ENCODE measurements at regions not wholly inside any gene's neighbourhood (a gene's known extent, or its start where the extent isn't known, plus 50 kb on each side); places are given as distances from the start of the nearest gene placed in this dataset.

GRCh38 chr4:64584125-64584524, 174.9 kb upstream of the TECRL start:
- Histone ChIP-seq H3K4me3 (ENCODE audit: low read length) (no peak overlapping the region), H3K4me1 (ENCODE audit: control insufficient read depth, insufficient read depth, low read length) (peaks cover 4% of the 10 kb centered on the region), H3K9me3 (ENCODE audit: control insufficient read depth, low read length) (no peaks in the 10 kb centered on the region), H3K27me3 (replicated peaks; ENCODE audit: control insufficient read depth, insufficient read depth, low read length) (peaks cover 6% of the 10 kb centered on the region), H3K9ac (ENCODE audit: low read length) (no peak overlapping the region), H3K36me3 (ENCODE audit: control insufficient read depth, insufficient read depth, low read length, severe bottlenecking) (no peaks in the 10 kb centered on the region)
- no peak for DNase-seq (ENCODE audit: low read depth)

DNA sequence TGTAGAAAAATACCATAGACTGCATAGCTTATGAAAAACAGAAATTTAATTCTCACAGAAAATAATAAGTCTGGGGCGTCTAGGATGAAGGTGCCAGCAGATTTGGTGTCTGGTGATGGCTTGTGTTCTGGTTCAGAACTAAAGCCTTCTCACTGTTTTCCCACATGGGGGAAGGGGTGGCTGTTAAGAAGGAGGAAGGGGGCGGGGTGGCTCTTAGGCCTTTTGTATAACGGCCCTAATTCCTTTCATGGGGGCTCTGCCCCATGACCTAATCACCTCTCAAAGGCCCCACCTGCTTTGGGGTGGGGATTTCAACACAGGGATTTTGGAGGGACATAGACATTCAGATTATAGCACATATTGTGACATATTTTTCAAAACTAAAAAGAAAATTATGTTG, 173.2 kb upstream of the TECRL start:
- Histone ChIP-seq H3K4me3 (ENCODE audit: low read length) (no peak overlapping the region), H3K27me3 (replicated peaks; ENCODE audit: control insufficient read depth, insufficient read depth, low read length) (no peaks in the 10 kb centered on the region), H3K9me3 (ENCODE audit: control insufficient read depth, low read length) (no peaks in the 10 kb centered on the region), H3K36me3 (ENCODE audit: control insufficient read depth, insufficient read depth, low read length, severe bottlenecking) (no peaks in the 10 kb centered on the region), H3K9ac (ENCODE audit: low read length) (no peak overlapping the region), H3K4me1 (ENCODE audit: control insufficient read depth, insufficient read depth, low read length) (peaks cover 4% of the 10 kb centered on the region)
- DNase-seq (ENCODE audit: low read depth), result no peak

DNA sequence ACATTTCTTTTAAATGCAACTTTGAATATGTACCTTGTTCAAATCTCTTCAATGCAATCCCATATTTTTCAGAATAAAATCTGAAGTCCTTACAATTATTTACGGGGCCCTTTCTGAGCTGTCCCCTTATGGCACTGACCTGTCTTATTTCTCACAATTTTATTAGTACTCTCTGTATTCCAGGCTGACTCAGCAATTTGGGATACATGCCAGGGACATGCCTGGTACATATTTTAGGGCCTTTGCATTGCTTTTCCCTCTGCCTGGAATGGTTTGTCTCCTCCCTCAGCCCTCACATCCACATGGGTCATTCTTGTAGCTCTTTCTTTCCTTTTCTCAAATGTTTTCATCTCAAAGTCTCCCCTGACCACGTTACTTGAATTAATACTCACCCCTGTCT, 172.2 kb upstream of the TECRL start:
- peak; percentile 50 for DNase-seq (ENCODE audit: low read depth)
- no peaks in the 10 kb centered on the region for H3K36me3 ChIP-seq (ENCODE audit: control insufficient read depth, insufficient read depth, low read length, severe bottlenecking)
- H3K9me3 ChIP-seq (ENCODE audit: control insufficient read depth, low read length), result no peaks in the 10 kb centered on the region
- no peaks in the 10 kb centered on the region for H3K27me3 ChIP-seq (replicated peaks; ENCODE audit: control insufficient read depth, insufficient read depth, low read length)
- H3K4me3 ChIP-seq (ENCODE audit: low read length), result no peak overlapping the region
- no peak overlapping the region for H3K9ac ChIP-seq (ENCODE audit: low read length)
- H3K4me1 ChIP-seq (ENCODE audit: control insufficient read depth, insufficient read depth, low read length), result peaks cover 4% of the 10 kb centered on the region

- no peaks in the 10 kb centered on the region for H3K4me1 ChIP-seq (ENCODE audit: control insufficient read depth, insufficient read depth, low read length)
- DNase-seq (ENCODE audit: low read depth), result peak; percentile 5
- peaks cover 5% of the 10 kb centered on the region for H3K27me3 ChIP-seq (replicated peaks; ENCODE audit: control insufficient read depth, insufficient read depth, low read length)
- no peaks in the 10 kb centered on the region for H3K36me3 ChIP-seq (ENCODE audit: control insufficient read depth, insufficient read depth, low read length, severe bottlenecking)
- no peak overlapping the region for H3K9ac ChIP-seq (ENCODE audit: low read length)
- no peak overlapping the region for H3K4me3 ChIP-seq (ENCODE audit: low read length)
- H3K9me3 ChIP-seq (ENCODE audit: control insufficient read depth, low read length), result no peaks in the 10 kb centered on the region
These were observed 154.9 kb upstream of the TECRL start for GRCh38 chr4:64564126-64564525.

- H3K9ac ChIP-seq (ENCODE audit: low read length), result no peak overlapping the region
- no peak overlapping the region for H3K4me3 ChIP-seq (ENCODE audit: low read length)
- H3K4me1 ChIP-seq (ENCODE audit: control insufficient read depth, insufficient read depth, low read length), result no peaks in the 10 kb centered on the region
- no peak for DNase-seq (ENCODE audit: low read depth)
- H3K27me3 ChIP-seq (replicated peaks; ENCODE audit: control insufficient read depth, insufficient read depth, low read length), result peaks cover 5% of the 10 kb centered on the region
- H3K36me3 ChIP-seq (ENCODE audit: control insufficient read depth, insufficient read depth, low read length, severe bottlenecking), result no peaks in the 10 kb centered on the region
- no peaks in the 10 kb centered on the region for H3K9me3 ChIP-seq (ENCODE audit: control insufficient read depth, low read length)
These were observed 150.3 kb upstream of the TECRL start for GRCh38 chr4:64559571-64559970.

GRCh38 chr4:64551125-64551524, 141.9 kb upstream of the TECRL start:
- H3K36me3 ChIP-seq (ENCODE audit: control insufficient read depth, insufficient read depth, low read length, severe bottlenecking), result no peaks in the 10 kb centered on the region
- H3K4me1 ChIP-seq (ENCODE audit: control insufficient read depth, insufficient read depth, low read length), result no peaks in the 10 kb centered on the region
- DNase-seq (ENCODE audit: low read depth), result no peak
- no peaks in the 10 kb centered on the region for H3K27me3 ChIP-seq (replicated peaks; ENCODE audit: control insufficient read depth, insufficient read depth, low read length)
- H3K9me3 ChIP-seq (ENCODE audit: control insufficient read depth, low read length), result no peaks in the 10 kb centered on the region
- no peak overlapping the region for H3K9ac ChIP-seq (ENCODE audit: low read length)
- no peak overlapping the region for H3K4me3 ChIP-seq (ENCODE audit: low read length)

DNA sequence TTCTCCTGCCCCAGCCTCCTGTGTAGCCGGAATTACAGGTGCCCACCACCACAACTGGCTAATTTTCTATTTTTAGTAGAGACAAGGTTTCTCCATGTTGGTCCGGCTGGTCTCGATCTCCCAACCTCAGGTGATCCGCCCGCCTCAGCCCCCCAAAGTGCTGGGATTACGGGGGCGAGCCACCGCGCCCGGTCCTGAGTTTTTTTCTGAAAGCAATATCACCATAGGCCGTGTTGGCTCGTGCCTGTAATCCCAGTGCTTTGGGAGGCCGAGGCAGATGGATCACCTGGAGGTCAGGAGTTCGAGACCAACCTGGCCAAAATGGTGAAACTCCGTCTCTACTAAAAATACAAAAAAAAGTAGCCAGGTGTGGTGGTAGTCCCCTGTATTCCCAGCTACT, 136.3 kb upstream of the TECRL start:
- Histone ChIP-seq H3K4me3 (ENCODE audit: low read length) (no peak overlapping the region), H3K36me3 (ENCODE audit: control insufficient read depth, insufficient read depth, low read length, severe bottlenecking) (no peaks in the 10 kb centered on the region), H3K27me3 (replicated peaks; ENCODE audit: control insufficient read depth, insufficient read depth, low read length) (no peaks in the 10 kb centered on the region), H3K9ac (ENCODE audit: low read length) (no peak overlapping the region), H3K4me1 (ENCODE audit: control insufficient read depth, insufficient read depth, low read length) (no peaks in the 10 kb centered on the region), H3K9me3 (ENCODE audit: control insufficient read depth, low read length) (no peaks in the 10 kb centered on the region)
- no peak for DNase-seq (ENCODE audit: low read depth)

GRCh38 chr4:64539234-64539849, 130.1 kb upstream of the TECRL start:
- H3K9me3 ChIP-seq (ENCODE audit: control insufficient read depth, low read length), result no peaks in the 10 kb centered on the region

GRCh38 chr4:64538219-64538618, 129.0 kb upstream of the TECRL start:
- no peaks in the 10 kb centered on the region for H3K36me3 ChIP-seq (ENCODE audit: control insufficient read depth, insufficient read depth, low read length, severe bottlenecking)
- H3K27me3 ChIP-seq (replicated peaks; ENCODE audit: control insufficient read depth, insufficient read depth, low read length), result no peaks in the 10 kb centered on the region
- no peak overlapping the region for H3K9ac ChIP-seq (ENCODE audit: low read length)
- DNase-seq (ENCODE audit: low read depth), result no peak
- no peak overlapping the region for H3K4me3 ChIP-seq (ENCODE audit: low read length)
- no peaks in the 10 kb centered on the region for H3K9me3 ChIP-seq (ENCODE audit: control insufficient read depth, low read length)
- no peaks in the 10 kb centered on the region for H3K4me1 ChIP-seq (ENCODE audit: control insufficient read depth, insufficient read depth, low read length)

More at GRCh38 chr4:64539234-64539849, 130.1 kb upstream of the TECRL start:
- peak; percentile 79 for DNase-seq (ENCODE audit: low read depth)
- Histone ChIP-seq H3K9ac (ENCODE audit: low read length) (no peak overlapping the region), H3K4me1 (ENCODE audit: control insufficient read depth, insufficient read depth, low read length) (no peaks in the 10 kb centered on the region), H3K27me3 (replicated peaks; ENCODE audit: control insufficient read depth, insufficient read depth, low read length) (no peaks in the 10 kb centered on the region), H3K4me3 (ENCODE audit: low read length) (no peak overlapping the region), H3K36me3 (ENCODE audit: control insufficient read depth, insufficient read depth, low read length, severe bottlenecking) (no peaks in the 10 kb centered on the region)

DNA sequence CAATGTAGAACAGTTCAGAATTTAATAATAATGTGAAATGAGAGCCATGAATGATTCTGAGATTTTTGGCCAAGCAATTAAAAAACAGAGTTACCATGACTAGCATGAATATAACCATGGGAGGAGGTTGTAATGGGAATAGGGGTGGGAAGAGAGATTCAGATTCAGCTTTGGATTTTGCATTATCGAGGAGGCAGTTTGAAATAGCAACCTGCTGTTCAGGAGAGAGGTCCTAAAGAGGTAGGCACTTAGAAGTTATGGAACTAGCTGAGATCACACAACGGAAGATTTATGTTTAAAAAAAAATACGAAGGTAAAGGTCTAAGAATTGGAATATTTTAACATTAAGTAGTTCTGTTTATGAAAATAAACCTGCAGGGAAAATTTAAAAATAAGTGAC, 124.4 kb upstream of the TECRL start:
- no peak for DNase-seq (ENCODE audit: low read depth)
- H3K9ac ChIP-seq (ENCODE audit: low read length), result no peak overlapping the region

GRCh38 chr4:64533159-64533558, 123.9 kb upstream of the TECRL start:
- Histone ChIP-seq H3K9ac (ENCODE audit: low read length) (no peak overlapping the region), H3K27me3 (replicated peaks; ENCODE audit: control insufficient read depth, insufficient read depth, low read length) (no peaks in the 10 kb centered on the region), H3K36me3 (ENCODE audit: control insufficient read depth, insufficient read depth, low read length, severe bottlenecking) (no peaks in the 10 kb centered on the region), H3K4me1 (ENCODE audit: control insufficient read depth, insufficient read depth, low read length) (no peaks in the 10 kb centered on the region), H3K4me3 (ENCODE audit: low read length) (no peak overlapping the region), H3K9me3 (ENCODE audit: control insufficient read depth, low read length) (no peaks in the 10 kb centered on the region)
- no peak for DNase-seq (ENCODE audit: low read depth)

More for the DNA sequence above, 124.4 kb upstream of the TECRL start:
- Histone ChIP-seq H3K27me3 (replicated peaks; ENCODE audit: control insufficient read depth, insufficient read depth, low read length) (no peaks in the 10 kb centered on the region), H3K9me3 (ENCODE audit: control insufficient read depth, low read length) (no peaks in the 10 kb centered on the region), H3K4me1 (ENCODE audit: control insufficient read depth, insufficient read depth, low read length) (no peaks in the 10 kb centered on the region), H3K36me3 (ENCODE audit: control insufficient read depth, insufficient read depth, low read length, severe bottlenecking) (no peaks in the 10 kb centered on the region), H3K4me3 (ENCODE audit: low read length) (no peak overlapping the region)

DNA sequence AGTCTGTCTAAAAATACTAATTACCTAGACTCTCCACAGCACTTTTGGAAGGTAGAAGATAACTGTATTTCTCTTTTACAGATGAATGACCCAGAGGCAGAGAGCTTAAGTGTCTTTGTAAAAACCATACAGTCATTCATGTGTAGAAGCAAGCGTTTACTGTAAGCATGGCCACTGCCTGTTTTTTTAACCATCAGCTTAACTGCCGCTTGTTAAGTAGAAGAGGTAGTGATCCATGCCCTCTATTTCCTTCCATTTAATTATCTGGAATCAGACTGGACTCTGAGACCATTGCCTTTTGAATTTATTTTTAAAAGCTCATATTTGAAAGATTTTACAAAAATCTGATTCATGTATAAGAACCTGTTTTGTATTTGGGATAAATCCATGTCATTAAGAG, 111.2 kb upstream of the TECRL start:
- no peak for DNase-seq (ENCODE audit: low read depth)
- no peaks in the 10 kb centered on the region for H3K36me3 ChIP-seq (ENCODE audit: control insufficient read depth, insufficient read depth, low read length, severe bottlenecking)
- H3K4me3 ChIP-seq (ENCODE audit: low read length), result no peak overlapping the region
- no peak overlapping the region for H3K9ac ChIP-seq (ENCODE audit: low read length)
- no peaks in the 10 kb centered on the region for H3K4me1 ChIP-seq (ENCODE audit: control insufficient read depth, insufficient read depth, low read length)
- H3K9me3 ChIP-seq (ENCODE audit: control insufficient read depth, low read length), result no peaks in the 10 kb centered on the region
- no peaks in the 10 kb centered on the region for H3K27me3 ChIP-seq (replicated peaks; ENCODE audit: control insufficient read depth, insufficient read depth, low read length)

Data from adipocyte (in vitro differentiated cells).